Fibroblast of the aortic adventitia (primary cell): ENCODE measurements at regions not wholly inside any gene's neighbourhood (a gene's known extent, or its start where the extent isn't known, plus 50 kb on each side); places are given as distances from the start of the nearest gene placed in this dataset.

Source experiments
- DNase-seq: peaks from one replicate; pipeline ENCODE4 v3.0.0-alpha.2; 2010; ENCODE audit warnings: low read depth
- H3K4me3 ChIP-seq: 2 replicates; pipeline ENCODE4 v1.5.1; 2011; ENCODE audit warnings: low read depth, mild to moderate bottlenecking, control low read depth, low read length, moderate library complexity
- CTCF ChIP-seq: IDR thresholded peaks from 2 replicates; pipeline ENCODE4 v1.5.1; 2011; ENCODE audit warnings: mild to moderate bottlenecking, low read length, control low read depth, inconsistent platforms; ENCODE audit not compliant: insufficient read depth

GRCh38 chr16:77599793-77600415 lies 122.4 kb upstream of the NUDT7 start:
- peak; percentile 63 for DNase-seq
- TF ChIP-seq CTCF = peak; percentile 89
- no peak overlapping the region for H3K4me3 ChIP-seq

GRCh38 chr16:77600555-77600954 lies 121.8 kb upstream of the NUDT7 start:
- no peak for DNase-seq
- no peak overlapping the region for H3K4me3 ChIP-seq
- TF ChIP-seq CTCF = no peak

- no peak overlapping the region for H3K4me3 ChIP-seq
- no peak for DNase-seq
- TF ChIP-seq CTCF = no peak
Measured at GRCh38 chr16:77603656-77604055, 118.7 kb upstream of the NUDT7 start.

GRCh38 chr16:77610496-77610895 lies 111.8 kb upstream of the NUDT7 start:
- H3K4me3 ChIP-seq = no peak overlapping the region
- no peak for DNase-seq
- no peak for TF ChIP-seq CTCF

DNA sequence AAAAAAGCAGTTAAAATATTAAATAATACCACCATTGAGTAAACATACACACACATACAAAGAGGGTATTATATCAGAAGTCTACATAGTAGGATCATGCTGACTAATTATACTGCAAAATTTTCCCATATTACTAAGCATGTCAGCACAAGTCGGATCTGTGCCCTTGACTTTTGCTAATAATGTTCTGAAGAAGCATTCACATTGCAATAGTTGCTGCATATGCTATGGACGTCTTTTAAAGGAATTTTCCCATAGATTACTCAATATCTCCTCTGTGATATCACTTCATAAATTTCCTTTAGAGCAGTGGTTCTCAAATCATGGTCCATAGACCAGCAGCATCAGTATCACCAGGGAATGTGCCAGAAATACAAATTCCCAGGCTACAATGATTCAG lies 110.9 kb upstream of the NUDT7 start:
- no peak overlapping the region for H3K4me3 ChIP-seq
- TF ChIP-seq CTCF = no peak
- DNase-seq = no peak

DNA sequence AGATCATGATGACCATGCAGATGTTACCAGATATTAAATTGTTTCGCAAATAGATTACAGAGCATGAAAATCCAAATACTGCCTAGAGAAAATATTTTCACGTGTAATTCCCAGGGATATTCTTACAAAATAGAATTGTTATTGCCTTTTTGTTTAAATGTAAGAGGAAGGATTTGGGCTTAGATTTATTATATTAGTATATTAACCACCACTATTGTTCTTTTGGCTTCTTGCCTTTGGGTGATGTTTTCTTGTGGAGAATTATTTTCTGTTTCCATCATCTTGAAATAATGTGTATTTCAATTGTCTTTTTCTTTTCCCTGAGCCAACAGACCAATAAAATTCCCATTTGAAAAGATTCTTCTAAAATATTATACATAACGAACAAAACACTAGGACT lies 109.7 kb upstream of the NUDT7 start:
- no peak for DNase-seq
- TF ChIP-seq CTCF = no peak
- H3K4me3 ChIP-seq = no peak overlapping the region

- no peak overlapping the region for H3K4me3 ChIP-seq
- peak; percentile 31 for DNase-seq
- no peak for TF ChIP-seq CTCF
Measured at GRCh38 chr16:77613095-77613494, 109.2 kb upstream of the NUDT7 start.
